Cardiac muscle cell (in vitro differentiated cells and primary cell): ENCODE measurements at regions not wholly inside any gene's neighbourhood (a gene's known extent, or its start where the extent isn't known, plus 50 kb on each side); places are given as distances from the start of the nearest gene placed in this dataset.

ENCODE experiments used
- DNase-seq, 2 donors: peaks; one replicate each; pipeline versions ENCODE4 v3.0.0 to v3.0.0-alpha.2; 2010 to 2017; ENCODE audit warnings: low read depth in 1 of 2, low spot score in 1 of 2
- H3K27ac ChIP-seq: fragments of 200-600 bp; sonication (generic); 2 replicates; pipeline ENCODE4 v1.5.1; 2016
- H3K27me3 ChIP-seq: fragments of 200-600 bp; sonication (generic); 2 replicates; pipeline ENCODE4 v1.6.0; 2016; ENCODE audit warnings: control low read depth
- H3K36me3 ChIP-seq: fragments of 200-600 bp; sonication (generic); 2 replicates; pipeline ENCODE4 v1.5.1; 2016; ENCODE audit warnings: control low read depth
- H3K4me1 ChIP-seq: fragments of 200-600 bp; sonication (generic); 2 replicates; pipeline ENCODE4 v1.8.1; 2017; ENCODE audit warnings: low read depth, mild to moderate bottlenecking, mixed run types
- H3K4me3 ChIP-seq: fragments of 200-600 bp; sonication (generic); 2 replicates; pipeline ENCODE4 v1.5.1; 2016; ENCODE audit warnings: mild to moderate bottlenecking
- H3K9me3 ChIP-seq: fragments of 200-600 bp; sonication (generic); 2 replicates; pipeline ENCODE4 v1.5.1; 2017; ENCODE audit warnings: low read depth, mild to moderate bottlenecking, control low read depth
- CTCF ChIP-seq: IDR thresholded peaks from 2 replicates; pipeline ENCODE4 v1.5.1; 2012; ENCODE audit warnings: low read depth, mild to moderate bottlenecking, low read length

DNA sequence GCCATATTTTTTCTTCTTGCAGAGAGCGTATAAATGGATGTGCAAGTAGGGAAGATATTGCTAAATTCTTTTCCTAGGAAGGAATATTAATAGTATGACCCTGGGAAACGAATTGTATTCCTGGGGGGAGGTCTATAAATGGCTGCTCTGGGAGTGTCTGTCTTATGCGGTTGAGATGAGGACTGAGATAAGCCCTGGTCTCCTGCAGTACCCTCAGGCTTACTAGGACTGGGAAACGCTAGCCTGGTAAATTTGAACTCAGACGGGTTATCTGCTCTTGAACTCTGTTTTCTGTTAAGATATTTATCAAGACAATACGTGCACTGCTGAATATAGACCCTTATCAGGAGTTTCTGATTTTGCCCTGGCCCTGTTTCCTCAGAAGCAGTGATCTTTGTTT is 1126.4 kb upstream of the C9orf72 start:
- no peaks in the 10 kb centered on the region for H3K36me3 ChIP-seq
- no peak for DNase-seq
- H3K27ac ChIP-seq: no peak overlapping the region
- no peaks in the 10 kb centered on the region for H3K9me3 ChIP-seq
- no peaks in the 10 kb centered on the region for H3K27me3 ChIP-seq
- TF ChIP-seq CTCF: no peak
- no peak overlapping the region for H3K4me3 ChIP-seq
- H3K4me1 ChIP-seq: no peaks in the 10 kb centered on the region

- Histone ChIP-seq H3K4me3 (no peak overlapping the region), H3K27ac (no peak overlapping the region), H3K36me3 (no peaks in the 10 kb centered on the region), H3K27me3 (no peaks in the 10 kb centered on the region), H3K4me1 (no peaks in the 10 kb centered on the region), H3K9me3 (no peaks in the 10 kb centered on the region)
- TF ChIP-seq CTCF: no peak
- no peak for DNase-seq
Observed at GRCh38 chr9:28707616-28708015, 1134.3 kb upstream of the C9orf72 start.

DNA sequence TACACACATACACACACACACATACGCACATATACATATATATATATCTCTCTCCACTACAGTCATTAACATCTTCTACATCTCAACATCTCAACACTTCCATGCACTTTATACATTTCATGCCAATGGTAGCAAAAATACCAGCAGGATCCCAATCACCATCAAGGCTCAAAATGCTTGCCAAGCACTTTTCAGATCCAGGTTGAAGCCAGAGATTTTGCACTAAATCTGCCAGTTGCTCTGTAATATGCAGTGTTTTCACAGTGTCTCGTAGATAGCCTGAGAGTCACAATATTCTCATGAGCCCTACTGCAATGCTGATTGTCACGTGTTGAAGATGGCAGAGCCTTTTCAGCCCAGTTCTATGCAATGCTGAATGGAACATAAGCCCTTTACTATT is 1140.9 kb upstream of the C9orf72 start:
- H3K4me1 ChIP-seq: no peaks in the 10 kb centered on the region
- H3K4me3 ChIP-seq: no peak overlapping the region
- H3K27me3 ChIP-seq: no peaks in the 10 kb centered on the region
- H3K9me3 ChIP-seq: no peaks in the 10 kb centered on the region
- TF ChIP-seq CTCF: no peak
- H3K36me3 ChIP-seq: no peaks in the 10 kb centered on the region
- no peak overlapping the region for H3K27ac ChIP-seq
- DNase-seq: no peak

DNA sequence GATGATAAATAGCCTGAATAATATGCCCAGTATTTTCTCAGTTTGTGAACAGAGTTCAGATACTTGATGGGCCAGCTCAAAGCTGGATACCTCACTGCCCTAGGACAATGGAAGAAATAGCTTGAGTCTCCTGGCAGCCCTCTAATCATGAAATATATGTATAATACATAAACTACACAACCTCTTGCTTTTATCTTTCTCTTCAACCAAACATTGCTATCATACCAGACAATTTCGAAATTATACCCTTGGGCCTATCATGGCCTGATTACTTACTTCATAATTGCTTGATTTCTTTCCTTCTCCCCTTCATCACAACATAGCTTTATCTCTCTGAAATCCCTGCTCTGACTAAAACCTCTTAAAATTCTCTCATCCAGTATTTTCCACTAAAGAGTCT is 1144.9 kb upstream of the C9orf72 start:
- H3K4me3 ChIP-seq: no peak overlapping the region
- no peak overlapping the region for H3K27ac ChIP-seq
- H3K27me3 ChIP-seq: no peaks in the 10 kb centered on the region
- no peaks in the 10 kb centered on the region for H3K9me3 ChIP-seq
- no peak for TF ChIP-seq CTCF
- H3K4me1 ChIP-seq: no peaks in the 10 kb centered on the region
- no peaks in the 10 kb centered on the region for H3K36me3 ChIP-seq
- DNase-seq: no peak

DNA sequence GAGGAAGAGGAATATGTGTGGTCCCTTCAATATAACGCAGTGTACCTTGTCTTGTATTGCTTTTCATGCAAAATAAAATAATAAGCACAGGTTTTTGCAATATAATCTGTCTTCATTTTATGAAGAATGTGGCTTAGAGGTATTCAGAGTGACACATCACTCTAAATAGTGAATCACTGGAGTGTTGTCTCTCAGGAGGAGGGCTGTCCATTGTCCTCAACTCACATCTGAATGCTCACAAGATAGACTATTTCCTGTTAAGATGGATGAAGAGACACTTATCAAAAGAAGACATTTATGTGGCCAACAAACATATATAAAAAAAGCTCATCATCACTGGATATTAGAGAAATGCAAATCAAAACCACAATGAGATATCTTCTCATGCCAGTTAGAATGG is 1147.5 kb upstream of the C9orf72 start:
- no peak for TF ChIP-seq CTCF
- no peaks in the 10 kb centered on the region for H3K4me1 ChIP-seq
- H3K9me3 ChIP-seq: no peaks in the 10 kb centered on the region
- H3K27me3 ChIP-seq: no peaks in the 10 kb centered on the region
- no peaks in the 10 kb centered on the region for H3K36me3 ChIP-seq
- no peak overlapping the region for H3K4me3 ChIP-seq
- no peak overlapping the region for H3K27ac ChIP-seq
- DNase-seq: no peak

- no peak for TF ChIP-seq CTCF
- no peak overlapping the region for H3K27ac ChIP-seq
Observed at GRCh38 chr9:28730111-28730510, 1156.8 kb upstream of the C9orf72 start.

More at GRCh38 chr9:28730111-28730510, 1156.8 kb upstream of the C9orf72 start:
- no peaks in the 10 kb centered on the region for H3K27me3 ChIP-seq
- no peaks in the 10 kb centered on the region for H3K36me3 ChIP-seq
- peak in 1 of 2 donors; percentile 29 for DNase-seq
- H3K4me3 ChIP-seq: no peak overlapping the region
- H3K9me3 ChIP-seq: no peaks in the 10 kb centered on the region
- H3K4me1 ChIP-seq: no peaks in the 10 kb centered on the region
